GM18873 (cell line): ENCODE measurements at regions not wholly inside any gene's neighbourhood (a gene's known extent, or its start where the extent isn't known, plus 50 kb on each side); places are given as distances from the start of the nearest gene placed in this dataset.

Source experiments
- ATAC-seq: cut with Tn5 transposase; IDR thresholded peaks from one replicate; pipeline ENCODE4 v1.9.1; 2021; ENCODE audit warnings: mild to moderate bottlenecking, moderate library complexity, moderate number of reproducible peaks; ENCODE audit not compliant: unreplicated experiment, low FRiP score

DNA sequence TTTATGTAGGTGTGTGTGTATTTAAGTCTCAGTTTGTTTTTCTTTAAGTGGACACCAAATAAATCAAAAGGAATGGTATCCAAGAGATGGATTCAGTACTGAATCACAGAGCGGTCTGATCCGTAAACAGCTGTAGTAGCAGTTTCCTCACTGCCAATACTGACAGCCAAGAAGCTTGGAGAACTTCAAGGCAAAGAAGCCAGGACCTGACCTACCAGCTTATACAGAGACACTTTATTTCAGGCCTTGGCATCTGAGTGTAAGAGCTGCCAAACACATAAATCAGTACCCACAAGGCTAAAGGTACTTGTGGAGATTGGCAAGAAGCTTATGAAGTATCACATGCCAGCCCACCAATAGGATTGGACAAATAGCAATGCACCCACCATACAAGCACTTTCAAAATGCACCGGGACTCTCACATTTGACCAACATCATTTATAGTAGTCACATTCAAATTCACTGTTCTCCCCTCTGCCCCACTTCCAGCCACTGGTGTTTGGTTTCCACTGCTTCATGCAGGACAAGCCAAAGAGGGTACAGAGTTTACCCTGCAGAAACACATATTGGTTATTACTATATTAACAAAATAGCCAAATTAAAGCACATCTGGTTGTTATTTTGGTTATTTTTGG, 357.9 kb downstream of the KLF12 start:
- ATAC-seq: no peak

GRCh38 chr13:73773168-73773549, 361.0 kb downstream of the KLF12 start:
- no peak for ATAC-seq

GRCh38 chr13:73772449-73773167, 361.6 kb downstream of the KLF12 start:
- no peak for ATAC-seq

DNA sequence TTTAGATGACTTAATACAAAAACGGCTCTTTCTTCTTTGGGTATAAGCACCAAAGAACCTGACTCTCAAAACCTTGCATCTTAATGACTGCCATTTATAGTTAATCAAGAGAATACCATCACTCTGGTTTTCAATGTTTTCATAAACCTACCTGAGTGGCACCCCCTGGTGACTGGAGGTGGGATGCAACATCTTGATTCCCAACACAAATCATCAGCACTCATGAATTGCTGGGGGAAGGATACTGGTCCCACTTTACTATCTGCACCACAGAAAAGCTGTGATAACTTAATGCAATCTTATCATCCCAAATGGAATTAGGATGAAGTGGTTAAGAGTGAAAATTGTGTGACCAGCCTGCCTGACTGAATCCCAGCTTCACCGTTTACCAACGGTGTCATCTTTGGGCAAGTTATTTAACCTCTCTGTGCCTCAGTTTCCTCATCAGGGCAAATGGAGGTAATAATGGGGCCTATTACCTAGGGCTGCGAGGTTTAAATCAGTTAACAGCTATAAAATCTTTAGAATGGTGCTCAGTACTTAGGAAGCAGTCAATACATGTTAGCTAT, 366.4 kb downstream of the KLF12 start:
- no peak for ATAC-seq

GRCh38 chr13:73767191-73767741, 366.9 kb downstream of the KLF12 start:
- ATAC-seq: no peak

GRCh38 chr13:73765651-73766384, 368.4 kb downstream of the KLF12 start:
- peak; percentile 62 for ATAC-seq

GRCh38 chr13:73759434-73759833, 374.8 kb downstream of the KLF12 start:
- no peak for ATAC-seq

GRCh38 chr13:73757481-73758233, 376.5 kb downstream of the KLF12 start:
- no peak for ATAC-seq

DNA sequence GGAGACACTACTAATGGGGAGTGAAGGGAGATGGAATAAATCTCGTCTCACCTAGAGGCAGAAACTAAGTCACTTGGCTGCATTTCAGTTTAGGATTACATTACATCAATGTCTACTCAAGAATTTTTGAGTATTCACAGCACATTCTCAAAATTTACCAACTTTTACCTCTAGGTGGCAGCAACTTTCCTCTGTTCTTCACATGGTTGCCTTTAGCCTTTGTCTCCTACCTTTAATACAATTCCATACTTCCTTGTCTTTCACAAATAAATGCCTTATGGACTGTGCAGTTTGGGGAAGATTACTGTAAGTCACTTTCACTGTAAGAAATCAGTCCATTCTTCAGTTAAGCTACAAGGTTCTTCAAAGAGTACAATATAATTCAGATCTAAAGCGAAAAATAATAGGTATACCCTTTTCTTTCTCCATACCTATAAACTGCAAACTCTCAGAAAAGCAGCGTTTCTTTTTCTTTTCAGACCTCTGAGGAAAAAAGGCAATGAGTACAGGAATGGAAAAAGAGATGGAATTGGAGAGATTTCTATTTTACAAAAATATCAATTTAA, 379.4 kb downstream of the KLF12 start:
- peak; percentile 61 for ATAC-seq

DNA sequence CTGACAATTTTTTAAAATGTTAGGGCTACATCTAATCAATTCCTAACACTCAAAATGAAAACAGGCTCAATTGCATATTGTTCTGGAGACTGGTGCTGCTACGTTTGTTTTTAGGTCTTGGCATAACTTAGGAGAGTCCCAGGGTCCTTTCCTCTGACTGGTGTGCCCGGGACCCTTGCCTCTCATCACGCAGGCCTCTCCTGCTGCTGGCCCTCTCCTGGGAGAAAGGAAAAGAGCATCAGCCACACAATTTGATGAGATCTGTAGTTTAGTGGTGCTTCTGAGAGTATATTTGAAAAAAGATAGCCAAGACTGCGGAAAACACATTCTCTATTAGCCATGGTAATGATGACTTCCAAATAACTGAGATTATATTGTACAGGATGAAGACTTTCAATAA, 380.0 kb downstream of the KLF12 start:
- ATAC-seq: no peak

DNA sequence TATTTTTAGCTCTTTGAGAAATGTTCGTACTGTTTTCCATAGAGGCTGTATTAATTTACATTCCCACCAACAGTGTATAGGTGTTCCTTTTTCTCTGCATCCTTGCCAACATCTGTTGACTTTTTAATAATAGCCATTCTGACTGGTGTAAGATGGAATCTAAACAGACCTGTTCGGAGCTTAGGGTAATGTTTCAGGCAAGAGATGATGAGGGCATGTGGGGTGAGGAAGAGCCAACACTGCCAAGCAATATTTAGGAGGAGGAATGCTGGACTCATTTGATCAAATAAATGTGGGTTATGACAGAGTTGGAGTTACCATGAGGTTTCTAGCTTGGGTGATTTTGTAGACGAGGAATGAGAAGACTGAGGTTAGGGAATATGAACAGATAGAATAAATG, 382.9 kb downstream of the KLF12 start:
- ATAC-seq: no peak

GRCh38 chr13:73748404-73748803, 385.8 kb downstream of the KLF12 start:
- no peak for ATAC-seq

- no peak for ATAC-seq
Observed at GRCh38 chr13:73745190-73745589, 389.0 kb downstream of the KLF12 start.

DNA sequence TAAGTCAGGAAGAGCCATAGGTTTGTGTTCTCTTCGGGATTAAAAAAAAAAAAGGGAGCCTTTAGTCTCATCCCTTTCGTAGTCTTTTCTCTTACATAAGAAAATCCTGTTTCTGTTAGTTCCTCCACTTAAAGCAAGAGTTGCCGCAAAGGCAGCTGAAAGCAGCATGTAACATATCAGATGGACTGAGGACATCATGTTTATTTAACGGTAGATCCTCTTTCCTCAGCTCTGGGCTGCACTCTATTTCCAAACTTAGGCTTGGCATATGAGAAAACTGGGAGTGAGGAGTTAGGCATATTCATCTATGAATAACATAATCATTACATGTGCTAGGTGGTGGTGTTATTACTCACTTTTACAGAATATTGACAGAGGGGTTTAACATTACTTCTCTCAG, 391.2 kb downstream of the KLF12 start:
- no peak for ATAC-seq

DNA sequence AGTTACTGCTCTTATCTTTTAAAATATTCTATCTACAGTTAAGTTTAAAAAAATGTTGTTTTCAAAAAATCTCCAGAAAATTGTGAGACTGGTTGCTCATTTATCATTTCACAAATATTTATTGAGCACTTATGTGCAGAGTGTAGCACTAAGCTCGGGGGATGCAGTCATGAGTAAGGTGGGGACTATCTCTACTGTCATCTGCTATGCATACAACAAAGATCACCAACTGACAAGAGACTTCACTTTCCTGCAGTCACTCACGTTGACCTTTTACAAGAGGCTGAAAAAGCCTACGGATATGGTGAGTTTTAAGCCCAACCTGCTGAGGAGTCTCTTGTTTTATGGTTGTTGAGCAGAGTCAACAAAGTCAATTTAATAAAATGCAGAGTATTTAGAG, 392.5 kb downstream of the KLF12 start:
- ATAC-seq: no peak

GRCh38 chr13:73741111-73741510, 393.1 kb downstream of the KLF12 start:
- ATAC-seq: no peak

DNA sequence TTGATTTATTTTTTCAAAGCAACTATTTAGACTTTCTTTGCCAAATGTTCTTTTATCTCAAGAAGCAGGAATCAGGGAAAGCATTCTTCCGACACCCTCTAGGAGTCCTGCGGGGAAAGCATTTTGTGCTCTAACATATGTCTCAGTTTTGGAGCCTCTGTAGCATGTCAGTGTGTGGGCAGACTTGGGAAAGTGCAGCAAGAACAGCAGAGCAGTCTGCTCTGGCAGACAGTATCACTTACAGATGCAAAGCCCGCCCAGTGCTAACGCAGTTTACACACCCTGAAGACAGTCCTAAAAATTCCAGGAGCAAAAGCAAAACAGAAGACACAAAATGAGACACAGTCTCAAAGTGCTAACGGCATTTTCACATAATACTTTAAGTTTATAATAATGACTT, 393.5 kb downstream of the KLF12 start:
- ATAC-seq: no peak

DNA sequence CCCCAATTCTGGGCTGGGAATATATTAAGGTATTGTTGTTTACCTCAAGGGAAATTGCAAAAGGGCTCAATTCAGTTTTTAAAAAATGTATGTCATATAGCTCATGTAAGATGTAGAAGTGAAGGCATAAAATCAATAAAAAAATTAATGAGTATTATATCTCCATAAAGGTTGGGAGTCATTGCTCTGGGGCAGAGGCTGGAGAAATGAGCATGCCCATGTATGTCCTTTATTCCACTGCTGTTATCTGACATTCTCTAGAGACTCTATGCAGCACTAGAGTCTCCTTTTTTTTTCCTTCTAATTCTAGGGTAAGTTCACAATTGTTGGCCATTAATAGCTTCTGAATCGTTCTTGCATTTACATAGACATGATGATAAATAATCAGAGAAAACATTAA, 394.8 kb downstream of the KLF12 start:
- ATAC-seq: no peak

DNA sequence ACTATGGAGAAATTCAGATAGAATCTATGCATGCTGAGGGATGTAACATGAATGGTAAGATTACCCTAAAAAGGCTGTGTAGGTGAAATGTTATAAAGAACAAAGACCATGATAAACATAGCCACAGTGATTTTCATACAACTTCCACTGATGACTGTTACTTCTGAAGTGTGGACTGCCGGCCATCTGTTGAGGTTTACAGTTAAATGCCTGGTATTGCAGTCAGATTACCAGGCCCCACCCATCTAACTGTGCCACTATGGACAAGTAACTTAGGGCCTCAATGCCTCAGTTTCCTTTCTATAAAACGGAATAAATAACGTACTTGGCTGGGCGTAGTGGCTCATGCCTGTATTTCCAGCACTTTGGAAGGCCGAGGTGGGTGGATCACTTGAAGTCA, 395.6 kb downstream of the KLF12 start:
- no peak for ATAC-seq

- no peak for ATAC-seq
Observed at GRCh38 chr13:73737214-73737613, 397.0 kb downstream of the KLF12 start.
